HepG2 (cell line): ENCODE measurements at regions not wholly inside any gene's neighbourhood (a gene's known extent, or its start where the extent isn't known, plus 50 kb on each side); places are given as distances from the start of the nearest gene placed in this dataset.

Source experiments
- GFI1 ChIP-seq: sonication (generic); formaldehyde crosslinking; IDR thresholded peaks from 2 replicates; pipeline ENCODE4 v1.5.0; 2020; ENCODE audit warnings: missing genetic modification reagents, mild to moderate bottlenecking, borderline replicate concordance
- HMG20A ChIP-seq: IDR thresholded peaks from 2 replicates; pipeline ENCODE4 v1.6.1; 2016; ENCODE audit warnings: borderline replicate concordance
- KDM1A ChIP-seq: IDR thresholded peaks from 2 replicates; pipeline ENCODE4 v1.6.1; 2016; ENCODE audit warnings: missing compliant biosample characterization
- PTBP1 ChIP-seq: fragments of 200-400 bp; formaldehyde crosslinking; IDR thresholded peaks from 2 replicates; pipeline ENCODE4 v1.6.1; 2018; ENCODE audit warnings: low read length, low read depth; ENCODE audit not compliant: poor library complexity, severe bottlenecking
- SOX5 ChIP-seq: IDR thresholded peaks from 2 replicates; pipeline ENCODE4 v1.6.1; 2016; ENCODE audit warnings: borderline replicate concordance
- SUZ12 ChIP-seq: fragments of 150-350 bp; IDR thresholded peaks from 2 replicates; pipeline ENCODE4 v1.6.1; 2014; ENCODE audit warnings: low read depth, low read length
- WIZ ChIP-seq: sonication (generic); formaldehyde crosslinking; IDR thresholded peaks from 2 replicates; pipeline ENCODE4 v1.5.1; 2020; ENCODE audit warnings: mild to moderate bottlenecking, missing genetic modification reagents
- ZBTB7A ChIP-seq: sonication (generic); formaldehyde crosslinking; IDR thresholded peaks from 2 replicates; pipeline ENCODE4 v1.8.0; 2022; ENCODE audit warnings: mild to moderate bottlenecking, missing genetic modification reagents
- ZNF3 ChIP-seq: IDR thresholded peaks from 2 replicates; pipeline ENCODE4 v1.7.0; 2017; ENCODE audit warnings: inconsistent platforms
- ZNF432 ChIP-seq: sonication (generic); formaldehyde crosslinking; IDR thresholded peaks from 2 replicates; pipeline ENCODE4 v1.5.0; 2020; ENCODE audit warnings: missing genetic modification reagents, mild to moderate bottlenecking, borderline replicate concordance
- ZNF616 ChIP-seq: sonication (generic); formaldehyde crosslinking; IDR thresholded peaks from 2 replicates; pipeline ENCODE4 v1.5.0; 2020; ENCODE audit warnings: low read depth, mild to moderate bottlenecking, missing genetic modification reagents
- ZNF619 ChIP-seq: sonication (generic); formaldehyde crosslinking; IDR thresholded peaks from 2 replicates; pipeline ENCODE4 v1.4.0; 2020; ENCODE audit warnings: mild to moderate bottlenecking, missing genetic modification reagents
- ZNF761 ChIP-seq: sonication (generic); formaldehyde crosslinking; conservative IDR thresholded peaks from 2 replicates; pipeline ENCODE4 v1.4.0; 2020; ENCODE audit warnings: mild to moderate bottlenecking, missing genetic modification reagents
- ZNF781 ChIP-seq: sonication (generic); formaldehyde crosslinking; IDR thresholded peaks from 2 replicates; pipeline ENCODE4 v1.5.1; 2020; ENCODE audit warnings: borderline replicate concordance, mild to moderate bottlenecking, missing genetic modification reagents; ENCODE audit errors: not compliant biosample characterization
- TF ChIP-seq, protein P1 (sequence below): sonication (generic); formaldehyde crosslinking; IDR thresholded peaks from 2 replicates; pipeline ENCODE4 v1.4.0; 2020; ENCODE audit warnings: mild to moderate bottlenecking, low read depth, missing genetic modification reagents
- TF ChIP-seq, protein P2 (sequence below): sonication (generic); formaldehyde crosslinking; IDR thresholded peaks from 2 replicates; pipeline ENCODE4 v1.4.0; 2020; ENCODE audit warnings: missing genetic modification reagents
- TF ChIP-seq, protein P3 (sequence below): sonication (generic); formaldehyde crosslinking; IDR thresholded peaks from 2 replicates; pipeline ENCODE4; 2020; ENCODE audit warnings: missing genetic modification reagents, mild to moderate bottlenecking, borderline replicate concordance
- TF ChIP-seq, protein P4 (sequence below): sonication (generic); formaldehyde crosslinking; IDR thresholded peaks from 2 replicates; pipeline ENCODE4 v1.4.0; 2020; ENCODE audit warnings: missing genetic modification reagents, borderline replicate concordance

DNA sequence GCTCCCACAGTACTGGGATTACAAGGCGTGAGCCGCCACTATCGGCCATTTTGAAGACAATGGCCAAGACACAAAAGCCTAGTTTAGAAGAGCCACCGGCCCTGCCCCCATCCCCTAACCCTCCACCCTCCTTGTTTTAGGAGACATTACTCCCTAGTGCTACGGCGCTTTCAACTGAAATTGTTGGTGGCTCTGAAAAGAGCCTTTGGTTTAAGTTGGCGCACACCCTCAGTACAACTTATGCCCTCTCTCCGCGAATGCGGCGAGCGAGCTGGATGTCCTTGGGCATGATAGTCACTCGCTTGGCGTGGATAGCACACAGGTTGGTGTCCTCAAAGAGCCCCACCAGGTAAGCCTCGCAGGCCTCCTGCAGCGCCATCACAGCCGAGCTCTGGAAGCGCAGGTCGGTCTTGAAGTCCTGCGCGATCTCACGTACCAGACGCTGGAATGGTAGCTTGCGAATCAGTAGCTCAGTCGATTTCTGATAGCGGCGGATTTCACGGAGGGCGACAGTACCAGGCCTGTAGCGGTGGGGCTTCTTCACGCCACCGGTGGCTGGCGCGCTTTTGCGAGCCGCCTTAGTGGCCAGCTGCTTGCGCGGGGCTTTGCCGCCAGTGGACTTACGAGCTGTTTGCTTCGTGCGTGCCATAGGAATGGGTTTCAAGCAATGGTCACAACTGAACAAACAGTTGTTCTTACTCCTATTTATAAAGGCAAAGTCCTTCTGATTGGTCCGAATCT lies 114.9 kb upstream of the BTN3A2 start (continued):
- TF ChIP-seq, protein P1, sequence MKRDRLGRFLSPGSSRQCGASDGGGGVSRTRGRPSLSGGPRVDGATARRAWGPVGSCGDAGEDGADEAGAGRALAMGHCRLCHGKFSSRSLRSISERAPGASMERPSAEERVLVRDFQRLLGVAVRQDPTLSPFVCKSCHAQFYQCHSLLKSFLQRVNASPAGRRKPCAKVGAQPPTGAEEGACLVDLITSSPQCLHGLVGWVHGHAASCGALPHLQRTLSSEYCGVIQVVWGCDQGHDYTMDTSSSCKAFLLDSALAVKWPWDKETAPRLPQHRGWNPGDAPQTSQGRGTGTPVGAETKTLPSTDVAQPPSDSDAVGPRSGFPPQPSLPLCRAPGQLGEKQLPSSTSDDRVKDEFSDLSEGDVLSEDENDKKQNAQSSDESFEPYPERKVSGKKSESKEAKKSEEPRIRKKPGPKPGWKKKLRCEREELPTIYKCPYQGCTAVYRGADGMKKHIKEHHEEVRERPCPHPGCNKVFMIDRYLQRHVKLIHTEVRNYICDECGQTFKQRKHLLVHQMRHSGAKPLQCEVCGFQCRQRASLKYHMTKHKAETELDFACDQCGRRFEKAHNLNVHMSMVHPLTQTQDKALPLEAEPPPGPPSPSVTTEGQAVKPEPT (CRISPR knock-in tag), result no peak
- TF ChIP-seq HMG20A (CRISPR knock-in tag), result peak; percentile 28; the same call in 1 of the 2 replicates
- TF ChIP-seq, protein P2, sequence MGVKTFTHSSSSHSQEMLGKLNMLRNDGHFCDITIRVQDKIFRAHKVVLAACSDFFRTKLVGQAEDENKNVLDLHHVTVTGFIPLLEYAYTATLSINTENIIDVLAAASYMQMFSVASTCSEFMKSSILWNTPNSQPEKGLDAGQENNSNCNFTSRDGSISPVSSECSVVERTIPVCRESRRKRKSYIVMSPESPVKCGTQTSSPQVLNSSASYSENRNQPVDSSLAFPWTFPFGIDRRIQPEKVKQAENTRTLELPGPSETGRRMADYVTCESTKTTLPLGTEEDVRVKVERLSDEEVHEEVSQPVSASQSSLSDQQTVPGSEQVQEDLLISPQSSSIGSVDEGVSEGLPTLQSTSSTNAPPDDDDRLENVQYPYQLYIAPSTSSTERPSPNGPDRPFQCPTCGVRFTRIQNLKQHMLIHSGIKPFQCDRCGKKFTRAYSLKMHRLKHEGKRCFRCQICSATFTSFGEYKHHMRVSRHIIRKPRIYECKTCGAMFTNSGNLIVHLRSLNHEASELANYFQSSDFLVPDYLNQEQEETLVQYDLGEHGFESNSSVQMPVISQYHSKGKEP (CRISPR knock-in tag), result no peak
- no peak for TF ChIP-seq PTBP1
- no peak; the same call in 1 of the 2 replicates for TF ChIP-seq SOX5
- no peak for TF ChIP-seq WIZ (CRISPR knock-in tag)
- TF ChIP-seq SUZ12, result no peak
- no peak for TF ChIP-seq ZNF616 (CRISPR knock-in tag)
- TF ChIP-seq ZNF432 (CRISPR knock-in tag), result no peak
- TF ChIP-seq, protein P3, sequence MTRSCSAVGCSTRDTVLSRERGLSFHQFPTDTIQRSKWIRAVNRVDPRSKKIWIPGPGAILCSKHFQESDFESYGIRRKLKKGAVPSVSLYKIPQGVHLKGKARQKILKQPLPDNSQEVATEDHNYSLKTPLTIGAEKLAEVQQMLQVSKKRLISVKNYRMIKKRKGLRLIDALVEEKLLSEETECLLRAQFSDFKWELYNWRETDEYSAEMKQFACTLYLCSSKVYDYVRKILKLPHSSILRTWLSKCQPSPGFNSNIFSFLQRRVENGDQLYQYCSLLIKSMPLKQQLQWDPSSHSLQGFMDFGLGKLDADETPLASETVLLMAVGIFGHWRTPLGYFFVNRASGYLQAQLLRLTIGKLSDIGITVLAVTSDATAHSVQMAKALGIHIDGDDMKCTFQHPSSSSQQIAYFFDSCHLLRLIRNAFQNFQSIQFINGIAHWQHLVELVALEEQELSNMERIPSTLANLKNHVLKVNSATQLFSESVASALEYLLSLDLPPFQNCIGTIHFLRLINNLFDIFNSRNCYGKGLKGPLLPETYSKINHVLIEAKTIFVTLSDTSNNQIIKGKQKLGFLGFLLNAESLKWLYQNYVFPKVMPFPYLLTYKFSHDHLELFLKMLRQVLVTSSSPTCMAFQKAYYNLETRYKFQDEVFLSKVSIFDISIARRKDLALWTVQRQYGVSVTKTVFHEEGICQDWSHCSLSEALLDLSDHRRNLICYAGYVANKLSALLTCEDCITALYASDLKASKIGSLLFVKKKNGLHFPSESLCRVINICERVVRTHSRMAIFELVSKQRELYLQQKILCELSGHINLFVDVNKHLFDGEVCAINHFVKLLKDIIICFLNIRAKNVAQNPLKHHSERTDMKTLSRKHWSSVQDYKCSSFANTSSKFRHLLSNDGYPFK (CRISPR knock-in tag), result peak; percentile 50; the same call in 1 of the 2 replicates
- TF ChIP-seq, protein P4, sequence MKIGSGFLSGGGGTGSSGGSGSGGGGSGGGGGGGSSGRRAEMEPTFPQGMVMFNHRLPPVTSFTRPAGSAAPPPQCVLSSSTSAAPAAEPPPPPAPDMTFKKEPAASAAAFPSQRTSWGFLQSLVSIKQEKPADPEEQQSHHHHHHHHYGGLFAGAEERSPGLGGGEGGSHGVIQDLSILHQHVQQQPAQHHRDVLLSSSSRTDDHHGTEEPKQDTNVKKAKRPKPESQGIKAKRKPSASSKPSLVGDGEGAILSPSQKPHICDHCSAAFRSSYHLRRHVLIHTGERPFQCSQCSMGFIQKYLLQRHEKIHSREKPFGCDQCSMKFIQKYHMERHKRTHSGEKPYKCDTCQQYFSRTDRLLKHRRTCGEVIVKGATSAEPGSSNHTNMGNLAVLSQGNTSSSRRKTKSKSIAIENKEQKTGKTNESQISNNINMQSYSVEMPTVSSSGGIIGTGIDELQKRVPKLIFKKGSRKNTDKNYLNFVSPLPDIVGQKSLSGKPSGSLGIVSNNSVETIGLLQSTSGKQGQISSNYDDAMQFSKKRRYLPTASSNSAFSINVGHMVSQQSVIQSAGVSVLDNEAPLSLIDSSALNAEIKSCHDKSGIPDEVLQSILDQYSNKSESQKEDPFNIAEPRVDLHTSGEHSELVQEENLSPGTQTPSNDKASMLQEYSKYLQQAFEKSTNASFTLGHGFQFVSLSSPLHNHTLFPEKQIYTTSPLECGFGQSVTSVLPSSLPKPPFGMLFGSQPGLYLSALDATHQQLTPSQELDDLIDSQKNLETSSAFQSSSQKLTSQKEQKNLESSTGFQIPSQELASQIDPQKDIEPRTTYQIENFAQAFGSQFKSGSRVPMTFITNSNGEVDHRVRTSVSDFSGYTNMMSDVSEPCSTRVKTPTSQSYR (CRISPR knock-in tag), result peak; percentile 8; the same call in 1 of the 2 replicates
- no peak for TF ChIP-seq ZNF781 (CRISPR knock-in tag)
- no peak for TF ChIP-seq GFI1
- no peak for TF ChIP-seq ZNF3 (CRISPR knock-in tag)
- TF ChIP-seq ZBTB7A (CRISPR knock-in tag), result peak; percentile 83; the same call in 1 of the 2 replicates
- TF ChIP-seq ZNF619 (CRISPR knock-in tag), result no peak
- TF ChIP-seq KDM1A (CRISPR knock-in tag), result no peak
- no peak for TF ChIP-seq ZNF761
